ENCODE measurements at regions not wholly inside any gene's neighbourhood (a gene's known extent, or its start where the extent isn't known, plus 50 kb on each side); places are given as distances from the start of the nearest gene placed in this dataset.

GRCh38 chr3:132254076-132254755, 63.0 kb upstream of the ACP3 start:
- no peaks in the 10 kb centered on the region for H3K36me3 ChIP-seq (replicated peaks in 1 of 2)
- no peaks in the 10 kb centered on the region for H3K27me3 ChIP-seq
- H3K4me1 ChIP-seq (replicated peaks in 1 of 2), result no peaks in the 10 kb centered on the region
- DNase-seq, result no peak
- intact Hi-C loops (cut with DNase I), result no loop called here
- no peaks in the 10 kb centered on the region for H3K9me3 ChIP-seq (replicated peaks in 1 of 3)
- TF ChIP-seq CTCF (IDR thresholded peaks at IDR 0.05) (no peak), POLR2A (IDR thresholded peaks at IDR 0.05) (no peak)
- H3K27ac ChIP-seq, result no peak overlapping the region
- no peak overlapping the region for H3K4me3 ChIP-seq
- 66 to 90% (median 83%) methylated on average over 4 of the region's 4 CpGs for WGBS, 4 donors

GRCh38 chr3:132255041-132255745, 62.0 kb upstream of the ACP3 start:
- no peaks in the 10 kb centered on the region for H3K9me3 ChIP-seq (replicated peaks in 1 of 3)
- H3K4me1 ChIP-seq (replicated peaks in 1 of 2), result no peaks in the 10 kb centered on the region
- no peaks in the 10 kb centered on the region for H3K36me3 ChIP-seq (replicated peaks in 1 of 2)
- intact Hi-C loops (cut with DNase I), result loop anchor here (5.0 kb wide), 1 partner anchor 87 kb away; no protein-coding TSS in a partner anchor
- DNase-seq, result no peak
- no peak overlapping the region for H3K27ac ChIP-seq
- no peaks in the 10 kb centered on the region for H3K27me3 ChIP-seq
- H3K4me3 ChIP-seq, result no peak overlapping the region
- TF ChIP-seq POLR2A (IDR thresholded peaks at IDR 0.05) (no peak), CTCF (IDR thresholded peaks at IDR 0.05) (no peak)
- WGBS, 4 donors, result 69 to 87% (median 72%) methylated on average over 5 of the region's 5 CpGs

- DNase-seq, result peak; percentile 14 to 52 (median 31)
- H3K4me1 ChIP-seq (replicated peaks in 1 of 2), result no peaks in the 10 kb centered on the region
- intact Hi-C loops (cut with DNase I), result loop anchor here (2.0 to 5.0 kb wide), 2 partner anchors 85 to 140 kb away; no protein-coding TSS in a partner anchor
- H3K4me3 ChIP-seq, result no peak overlapping the region
- no peaks in the 10 kb centered on the region for H3K36me3 ChIP-seq (replicated peaks in 1 of 2)
- H3K27ac ChIP-seq, result no peak overlapping the region
- TF ChIP-seq CTCF (IDR thresholded peaks at IDR 0.05) (peak; percentile 31 to 68 (median 58)), POLR2A (IDR thresholded peaks at IDR 0.05) (no peak)
- H3K9me3 ChIP-seq (replicated peaks in 1 of 3), result no peaks in the 10 kb centered on the region
- no peaks in the 10 kb centered on the region for H3K27me3 ChIP-seq
Observed at GRCh38 chr3:132256989-132257388, 60.2 kb upstream of the ACP3 start.

- intact Hi-C loops (cut with DNase I), result no loop called here
Observed at GRCh38 chr3:132261506-132261905, 55.7 kb upstream of the ACP3 start.

More at GRCh38 chr3:132261506-132261905, 55.7 kb upstream of the ACP3 start:
- no peaks in the 10 kb centered on the region for H3K9me3 ChIP-seq (replicated peaks in 1 of 3)
- no peak overlapping the region for H3K27ac ChIP-seq
- WGBS, 4 donors, result 79 to 95% (median 83%) methylated on average over 3 of the region's 3 CpGs
- no peaks in the 10 kb centered on the region for H3K36me3 ChIP-seq (replicated peaks in 1 of 2)
- no peak overlapping the region for H3K4me3 ChIP-seq
- TF ChIP-seq POLR2A (IDR thresholded peaks at IDR 0.05) (no peak), CTCF (IDR thresholded peaks at IDR 0.05) (no peak)
- no peak for DNase-seq
- no peaks in the 10 kb centered on the region for H3K27me3 ChIP-seq
- H3K4me1 ChIP-seq (replicated peaks in 1 of 2), result no peaks in the 10 kb centered on the region

Measured in adrenal gland (tissue), 9 donors.